Hepatocyte (in vitro differentiated cells): ENCODE measurements at regions not wholly inside any gene's neighbourhood (a gene's known extent, or its start where the extent isn't known, plus 50 kb on each side); places are given as distances from the start of the nearest gene placed in this dataset.

ENCODE experiments used
- DNase-seq: peaks from one replicate; pipeline ENCODE4 v3.0.0-alpha.2; 2016; ENCODE audit warnings: low spot score
- H2AFZ ChIP-seq: fragments of 200-600 bp; sonication (generic); 2 replicates; pipeline ENCODE4 v1.6.0; 2016; ENCODE audit warnings: antibody characterized with exemption, mild to moderate bottlenecking
- H3K27ac ChIP-seq: fragments of 200-600 bp; sonication (generic); 2 replicates; pipeline ENCODE4 v1.5.1; 2016; ENCODE audit warnings: mild to moderate bottlenecking
- H3K27me3 ChIP-seq: fragments of 200-600 bp; sonication (generic); 2 replicates; pipeline ENCODE4 v1.6.1; 2016
- H3K36me3 ChIP-seq: fragments of 200-600 bp; sonication (generic); replicated peaks from 2 replicates; pipeline ENCODE4 v1.5.1; 2016; ENCODE audit warnings: low read depth; ENCODE audit not compliant: insufficient read depth
- H3K4me1 ChIP-seq: fragments of 200-600 bp; sonication (generic); 2 replicates; pipeline ENCODE4 v1.5.1; 2016; ENCODE audit warnings: mild to moderate bottlenecking, moderate library complexity; ENCODE audit not compliant: insufficient read depth
- H3K4me2 ChIP-seq: fragments of 200-600 bp; sonication (generic); 2 replicates; pipeline ENCODE4 v1.6.0; 2016
- H3K4me3 ChIP-seq: fragments of 200-600 bp; sonication (generic); 2 replicates; pipeline ENCODE4 v1.5.1; 2016; ENCODE audit warnings: mild to moderate bottlenecking
- H3K79me2 ChIP-seq: fragments of 200-600 bp; sonication (generic); 2 replicates; pipeline ENCODE4 v1.6.0; 2017; ENCODE audit warnings: mild to moderate bottlenecking
- H3K9me2 ChIP-seq: fragments of 200-600 bp; sonication (generic); replicated peaks from 2 replicates; pipeline ENCODE4 v1.6.0; 2017; ENCODE audit warnings: mild to moderate bottlenecking; ENCODE audit not compliant: insufficient read depth
- H3K9me3 ChIP-seq: fragments of 200-600 bp; sonication (generic); 2 replicates; pipeline ENCODE4 v1.5.1; 2016; ENCODE audit warnings: low read depth, mild to moderate bottlenecking
- H4K20me1 ChIP-seq: fragments of 200-600 bp; sonication (generic); 2 replicates; pipeline ENCODE4 v1.6.0; 2016; ENCODE audit warnings: mild to moderate bottlenecking; ENCODE audit not compliant: insufficient read depth, poor library complexity, severe bottlenecking
- EZH2 ChIP-seq: fragments of 200-600 bp; sonication (generic); IDR thresholded peaks from 2 replicates; pipeline ENCODE4 v1.6.1; 2016; ENCODE audit warnings: antibody characterized with exemption, mild to moderate bottlenecking, borderline replicate concordance
- EZH2phosphoT487 ChIP-seq: fragments of 200-600 bp; sonication (generic); IDR thresholded peaks from one replicate; pipeline ENCODE4 v1.6.1; 2018; ENCODE audit warnings: antibody characterized with exemption, mild to moderate bottlenecking, low read depth, moderate library complexity; ENCODE audit not compliant: unreplicated experiment, severe bottlenecking
- WGBS: methylation state at CpG from one replicate; pipeline ENCODE4 v1.1.6; 2016; ENCODE audit warnings: low lambda C conversion rate; ENCODE audit errors: missing lambda C conversion rate; 5-methylcytosine and 5-hydroxymethylcytosine counted together
- TF ChIP-seq, protein P1 (sequence below): fragments of 200-600 bp; sonication (generic); IDR thresholded peaks from 2 replicates; pipeline ENCODE4 v1.5.1; 2016; ENCODE audit warnings: antibody characterized with exemption, mild to moderate bottlenecking; ENCODE audit not compliant: poor library complexity

GRCh38 chr4:157739242-157739641 is 433.6 kb downstream of the GASK1B start:
- Histone ChIP-seq H3K27me3 (no peaks in the 10 kb centered on the region), H3K9me2 (no peaks in the 10 kb centered on the region), H3K36me3 (no peaks in the 10 kb centered on the region), H3K4me2 (no peak overlapping the region), H2AFZ (no peak overlapping the region), H3K4me3 (no peak overlapping the region), H3K4me1 (no peaks in the 10 kb centered on the region), H3K79me2 (no peaks in the 10 kb centered on the region), H4K20me1 (no peaks in the 10 kb centered on the region), H3K27ac (no peak overlapping the region), H3K9me3 (no peaks in the 10 kb centered on the region)
- DNase-seq = no peak
- TF ChIP-seq, protein P1, sequence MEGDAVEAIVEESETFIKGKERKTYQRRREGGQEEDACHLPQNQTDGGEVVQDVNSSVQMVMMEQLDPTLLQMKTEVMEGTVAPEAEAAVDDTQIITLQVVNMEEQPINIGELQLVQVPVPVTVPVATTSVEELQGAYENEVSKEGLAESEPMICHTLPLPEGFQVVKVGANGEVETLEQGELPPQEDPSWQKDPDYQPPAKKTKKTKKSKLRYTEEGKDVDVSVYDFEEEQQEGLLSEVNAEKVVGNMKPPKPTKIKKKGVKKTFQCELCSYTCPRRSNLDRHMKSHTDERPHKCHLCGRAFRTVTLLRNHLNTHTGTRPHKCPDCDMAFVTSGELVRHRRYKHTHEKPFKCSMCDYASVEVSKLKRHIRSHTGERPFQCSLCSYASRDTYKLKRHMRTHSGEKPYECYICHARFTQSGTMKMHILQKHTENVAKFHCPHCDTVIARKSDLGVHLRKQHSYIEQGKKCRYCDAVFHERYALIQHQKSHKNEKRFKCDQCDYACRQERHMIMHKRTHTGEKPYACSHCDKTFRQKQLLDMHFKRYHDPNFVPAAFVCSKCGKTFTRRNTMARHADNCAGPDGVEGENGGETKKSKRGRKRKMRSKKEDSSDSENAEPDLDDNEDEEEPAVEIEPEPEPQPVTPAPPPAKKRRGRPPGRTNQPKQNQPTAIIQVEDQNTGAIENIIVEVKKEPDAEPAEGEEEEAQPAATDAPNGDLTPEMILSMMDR = no peak
- TF ChIP-seq EZH2phosphoT487 (no peak), EZH2 (no peak)
- 78% methylated on average over 2 of the region's 2 CpGs for WGBS

GRCh38 chr4:157728215-157728614 is 444.6 kb downstream of the GASK1B start:
- Histone ChIP-seq H3K27me3 (no peaks in the 10 kb centered on the region), H2AFZ (no peak overlapping the region), H4K20me1 (no peaks in the 10 kb centered on the region), H3K36me3 (no peaks in the 10 kb centered on the region), H3K9me3 (no peaks in the 10 kb centered on the region), H3K9me2 (no peaks in the 10 kb centered on the region), H3K79me2 (no peaks in the 10 kb centered on the region), H3K4me3 (no peak overlapping the region), H3K27ac (no peak overlapping the region), H3K4me1 (no peaks in the 10 kb centered on the region), H3K4me2 (no peak overlapping the region)
- DNase-seq = no peak
- no peak for TF ChIP-seq EZH2phosphoT487
- WGBS = 92% methylated on average over 3 of the region's 3 CpGs

GRCh38 chr4:157727163-157727562 is 445.7 kb downstream of the GASK1B start:
- Histone ChIP-seq H3K36me3 (no peaks in the 10 kb centered on the region), H3K79me2 (no peaks in the 10 kb centered on the region), H3K9me2 (no peaks in the 10 kb centered on the region), H3K4me2 (no peak overlapping the region), H3K27me3 (no peaks in the 10 kb centered on the region), H4K20me1 (no peaks in the 10 kb centered on the region), H3K4me1 (no peaks in the 10 kb centered on the region), H3K4me3 (no peak overlapping the region), H3K9me3 (no peaks in the 10 kb centered on the region), H3K27ac (no peak overlapping the region), H2AFZ (no peak overlapping the region)
- DNase-seq = no peak
- no peak for TF ChIP-seq EZH2phosphoT487
- TF ChIP-seq EZH2 = no peak
- TF ChIP-seq, protein P1 = no peak
- 80% methylated on average over 2 of the region's 2 CpGs for WGBS

- no peaks in the 10 kb centered on the region for H3K9me2 ChIP-seq
- TF ChIP-seq EZH2phosphoT487 = no peak
- TF ChIP-seq, protein P1 = no peak
- no peak overlapping the region for H3K4me3 ChIP-seq
- no peaks in the 10 kb centered on the region for H4K20me1 ChIP-seq
- H3K79me2 ChIP-seq = no peaks in the 10 kb centered on the region
- H3K27ac ChIP-seq = no peak overlapping the region
- DNase-seq = no peak
- no peaks in the 10 kb centered on the region for H3K4me1 ChIP-seq
- no peaks in the 10 kb centered on the region for H3K27me3 ChIP-seq
- no peak overlapping the region for H2AFZ ChIP-seq
- H3K4me2 ChIP-seq = no peak overlapping the region
- no peaks in the 10 kb centered on the region for H3K9me3 ChIP-seq
- no peaks in the 10 kb centered on the region for H3K36me3 ChIP-seq
Observed at GRCh38 chr4:157722146-157722545, 450.7 kb downstream of the GASK1B start.
